ENCODE measurements at regions not wholly inside any gene's neighbourhood (a gene's known extent, or its start where the extent isn't known, plus 50 kb on each side); places are given as distances from the start of the nearest gene placed in this dataset.

GRCh38 chr1:226479474-226479873 is 69.1 kb upstream of the STUM start (continued):
- TF ChIP-seq ZNF616 (CRISPR knock-in tag; IDR thresholded peaks at IDR 0.05; ENCODE audit: low read depth): no peak
- peak; percentile 62 for TF ChIP-seq HDAC1 (CRISPR knock-in tag; IDR thresholded peaks at IDR 0.05)
- no peak for TF ChIP-seq ZNF367 (CRISPR knock-in tag; IDR thresholded peaks at IDR 0.05; ENCODE audit: borderline replicate concordance)
- TF ChIP-seq MEIS2 (CRISPR knock-in tag; IDR thresholded peaks at IDR 0.05): no peak
- no peak for TF ChIP-seq MZF1 (CRISPR knock-in tag; IDR thresholded peaks at IDR 0.05; ENCODE audit: borderline replicate concordance)
- peak; percentile 39; the same call in 1 of the 2 replicates for TF ChIP-seq MIER3 (CRISPR knock-in tag; IDR thresholded peaks at IDR 0.05; ENCODE audit: borderline replicate concordance)
- TF ChIP-seq NFE2 (CRISPR knock-in tag; IDR thresholded peaks at IDR 0.05): no peak
- peak; percentile 89 for TF ChIP-seq PPARG (CRISPR knock-in tag; conservative IDR thresholded peaks at IDR 0.05)
- no peak for TF ChIP-seq TAF15 (IDR thresholded peaks at IDR 0.05; ENCODE audit: low read depth, low read length, poor library complexity, severe bottlenecking)
- no peak for TF ChIP-seq ZBTB8A (CRISPR knock-in tag; IDR thresholded peaks at IDR 0.05; ENCODE audit: borderline replicate concordance, low read depth)
- no peak for TF ChIP-seq ARNT (IDR thresholded peaks at IDR 0.05)
- TF ChIP-seq ZFP62 (CRISPR knock-in tag; IDR thresholded peaks at IDR 0.05): no peak
- no peak for TF ChIP-seq SP2 (CRISPR knock-in tag; IDR thresholded peaks at IDR 0.05)
- peak; percentile 25; the same call in 1 of the 2 replicates for TF ChIP-seq ZNF281 (CRISPR knock-in tag; IDR thresholded peaks at IDR 0.05; ENCODE audit: borderline replicate concordance)
- TF ChIP-seq RFX1 (IDR thresholded peaks at IDR 0.05): no peak
- TF ChIP-seq, protein P1, sequence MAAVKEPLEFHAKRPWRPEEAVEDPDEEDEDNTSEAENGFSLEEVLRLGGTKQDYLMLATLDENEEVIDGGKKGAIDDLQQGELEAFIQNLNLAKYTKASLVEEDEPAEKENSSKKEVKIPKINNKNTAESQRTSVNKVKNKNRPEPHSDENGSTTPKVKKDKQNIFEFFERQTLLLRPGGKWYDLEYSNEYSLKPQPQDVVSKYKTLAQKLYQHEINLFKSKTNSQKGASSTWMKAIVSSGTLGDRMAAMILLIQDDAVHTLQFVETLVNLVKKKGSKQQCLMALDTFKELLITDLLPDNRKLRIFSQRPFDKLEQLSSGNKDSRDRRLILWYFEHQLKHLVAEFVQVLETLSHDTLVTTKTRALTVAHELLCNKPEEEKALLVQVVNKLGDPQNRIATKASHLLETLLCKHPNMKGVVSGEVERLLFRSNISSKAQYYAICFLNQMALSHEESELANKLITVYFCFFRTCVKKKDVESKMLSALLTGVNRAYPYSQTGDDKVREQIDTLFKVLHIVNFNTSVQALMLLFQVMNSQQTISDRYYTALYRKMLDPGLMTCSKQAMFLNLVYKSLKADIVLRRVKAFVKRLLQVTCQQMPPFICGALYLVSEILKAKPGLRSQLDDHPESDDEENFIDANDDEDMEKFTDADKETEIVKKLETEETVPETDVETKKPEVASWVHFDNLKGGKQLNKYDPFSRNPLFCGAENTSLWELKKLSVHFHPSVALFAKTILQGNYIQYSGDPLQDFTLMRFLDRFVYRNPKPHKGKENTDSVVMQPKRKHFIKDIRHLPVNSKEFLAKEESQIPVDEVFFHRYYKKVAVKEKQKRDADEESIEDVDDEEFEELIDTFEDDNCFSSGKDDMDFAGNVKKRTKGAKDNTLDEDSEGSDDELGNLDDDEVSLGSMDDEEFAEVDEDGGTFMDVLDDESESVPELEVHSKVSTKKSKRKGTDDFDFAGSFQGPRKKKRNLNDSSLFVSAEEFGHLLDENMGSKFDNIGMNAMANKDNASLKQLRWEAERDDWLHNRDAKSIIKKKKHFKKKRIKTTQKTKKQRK (IDR thresholded peaks at IDR 0.05; ENCODE audit: low read length): no peak
- no peak for TF ChIP-seq ZNF776 (CRISPR knock-in tag; IDR thresholded peaks at IDR 0.05)
- peak; percentile 85 for TF ChIP-seq NCOA2 (CRISPR knock-in tag; IDR thresholded peaks at IDR 0.05)
- TF ChIP-seq ZNF556 (CRISPR knock-in tag; IDR thresholded peaks at IDR 0.05; ENCODE audit: borderline replicate concordance): no peak
- TF ChIP-seq ZBTB21 (CRISPR knock-in tag; IDR thresholded peaks at IDR 0.05): no peak
- no peak for TF ChIP-seq ZNF607 (CRISPR knock-in tag; IDR thresholded peaks at IDR 0.05; ENCODE audit: borderline replicate concordance)
- TF ChIP-seq, protein P2, sequence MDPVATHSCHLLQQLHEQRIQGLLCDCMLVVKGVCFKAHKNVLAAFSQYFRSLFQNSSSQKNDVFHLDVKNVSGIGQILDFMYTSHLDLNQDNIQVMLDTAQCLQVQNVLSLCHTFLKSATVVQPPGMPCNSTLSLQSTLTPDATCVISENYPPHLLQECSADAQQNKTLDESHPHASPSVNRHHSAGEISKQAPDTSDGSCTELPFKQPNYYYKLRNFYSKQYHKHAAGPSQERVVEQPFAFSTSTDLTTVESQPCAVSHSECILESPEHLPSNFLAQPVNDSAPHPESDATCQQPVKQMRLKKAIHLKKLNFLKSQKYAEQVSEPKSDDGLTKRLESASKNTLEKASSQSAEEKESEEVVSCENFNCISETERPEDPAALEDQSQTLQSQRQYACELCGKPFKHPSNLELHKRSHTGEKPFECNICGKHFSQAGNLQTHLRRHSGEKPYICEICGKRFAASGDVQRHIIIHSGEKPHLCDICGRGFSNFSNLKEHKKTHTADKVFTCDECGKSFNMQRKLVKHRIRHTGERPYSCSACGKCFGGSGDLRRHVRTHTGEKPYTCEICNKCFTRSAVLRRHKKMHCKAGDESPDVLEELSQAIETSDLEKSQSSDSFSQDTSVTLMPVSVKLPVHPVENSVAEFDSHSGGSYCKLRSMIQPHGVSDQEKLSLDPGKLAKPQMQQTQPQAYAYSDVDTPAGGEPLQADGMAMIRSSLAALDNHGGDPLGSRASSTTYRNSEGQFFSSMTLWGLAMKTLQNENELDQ (CRISPR knock-in tag; IDR thresholded peaks at IDR 0.05; ENCODE audit: borderline replicate concordance): no peak
- TF ChIP-seq ZNF660 (CRISPR knock-in tag; IDR thresholded peaks at IDR 0.05; ENCODE audit: borderline replicate concordance, low read depth): no peak
- no peak for TF ChIP-seq ZNF891 (CRISPR knock-in tag; IDR thresholded peaks at IDR 0.05)
- TF ChIP-seq SATB2 (CRISPR knock-in tag; IDR thresholded peaks at IDR 0.05): no peak
- no peak for TF ChIP-seq ZFX (CRISPR knock-in tag; IDR thresholded peaks at IDR 0.05; ENCODE audit: low read depth)
